Right renal pelvis (tissue), 4 donors: ENCODE measurements at regions not wholly inside any gene's neighbourhood (a gene's known extent, or its start where the extent isn't known, plus 50 kb on each side); places are given as distances from the start of the nearest gene placed in this dataset.

Source experiments
- DNase-seq, 4 donors: peaks; one replicate each; pipeline ENCODE4 v3.0.0-alpha.2; 2013; ENCODE audit warnings: low read depth in 4 of 4, low spot score in 3 of 4, missing footprints in 1 of 4

DNA sequence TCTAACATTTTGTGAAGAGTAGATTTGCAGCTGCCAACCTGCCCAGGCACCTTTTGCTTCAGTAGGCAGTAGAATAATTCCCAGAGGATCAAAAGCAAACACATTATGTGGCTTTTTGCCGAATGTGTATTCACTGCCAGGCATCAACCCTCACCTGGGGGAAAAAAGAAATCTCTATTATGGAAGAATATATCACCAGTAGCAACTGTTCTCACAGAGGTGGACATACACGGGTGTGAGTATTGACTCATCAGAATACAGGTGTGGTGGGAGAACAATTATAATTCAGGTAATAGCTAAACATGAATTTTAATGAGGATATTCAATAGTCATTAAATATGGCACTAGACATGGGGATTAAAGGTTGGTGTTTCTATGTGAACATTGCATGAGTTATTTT, 910.7 kb downstream of the TFAP2A start:
- DNase-seq, result no peak

DNA sequence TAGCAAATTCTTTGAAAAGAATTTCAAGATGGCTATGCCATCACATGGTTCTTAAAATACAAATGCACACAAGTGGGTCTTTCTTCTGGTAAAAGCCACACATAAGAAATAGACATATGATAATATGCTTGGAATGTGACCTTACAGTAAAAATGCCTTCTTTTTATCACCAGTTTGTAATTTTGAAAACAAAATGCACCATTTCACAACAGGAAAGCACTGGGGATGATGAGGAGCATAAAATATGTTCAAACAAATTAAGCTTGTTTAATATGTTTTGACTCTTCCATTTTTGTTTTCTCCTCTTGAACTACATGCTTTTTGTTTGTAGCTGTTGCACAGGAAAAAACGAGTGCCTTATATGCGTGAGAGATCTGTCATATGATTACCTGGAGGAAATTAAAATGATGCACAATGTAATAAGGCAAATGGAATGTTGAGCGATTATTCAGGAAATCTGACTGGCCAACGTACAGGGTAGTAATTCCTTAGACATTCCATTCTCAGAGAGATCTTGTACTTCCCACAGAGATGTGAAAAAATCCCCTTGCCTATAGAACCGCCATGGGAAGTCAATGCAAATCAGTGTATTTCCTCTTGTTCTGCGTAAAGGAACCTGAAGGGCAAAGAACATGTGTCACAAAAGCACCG, 911.6 kb downstream of the TFAP2A start:
- no peak for DNase-seq

DNA sequence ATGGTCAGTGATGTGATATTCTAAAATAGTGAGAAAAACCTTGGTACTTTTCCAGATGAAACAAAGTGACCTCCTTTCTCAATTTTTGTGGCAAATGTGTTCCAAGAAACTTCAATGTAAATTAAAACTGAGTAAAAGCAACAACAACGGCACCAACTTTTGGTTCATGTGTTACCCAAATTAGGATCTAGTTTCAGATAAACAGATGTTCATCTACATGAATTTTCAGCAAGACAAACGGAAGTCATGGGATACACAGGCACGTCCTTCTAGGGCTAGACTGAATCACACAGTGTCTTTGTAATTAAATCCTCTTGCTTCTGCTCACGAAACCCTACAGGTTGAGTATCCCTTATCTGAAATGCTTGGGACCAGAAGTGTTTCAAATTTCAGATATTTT, 915.2 kb downstream of the TFAP2A start:
- no peak for DNase-seq

DNA sequence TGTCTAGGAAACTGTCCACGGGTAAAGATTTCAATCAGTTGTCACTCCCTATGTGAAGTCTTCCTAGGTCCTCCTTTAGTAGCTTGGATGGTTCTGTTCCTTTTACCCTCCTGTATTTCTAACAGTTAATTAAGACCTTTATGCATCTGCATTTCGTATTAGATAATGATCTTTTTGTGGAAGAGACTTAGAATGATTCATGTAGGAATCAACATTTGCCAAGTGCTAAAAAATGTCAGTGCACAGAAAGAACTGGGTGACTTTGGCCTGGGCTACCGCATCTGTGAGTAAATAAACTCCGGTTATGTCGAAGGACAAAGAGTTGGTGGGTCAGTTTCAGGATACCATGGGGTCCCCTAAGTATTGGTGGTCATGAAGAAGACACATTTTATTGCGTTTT, 918.0 kb downstream of the TFAP2A start:
- DNase-seq, result no peak

DNA sequence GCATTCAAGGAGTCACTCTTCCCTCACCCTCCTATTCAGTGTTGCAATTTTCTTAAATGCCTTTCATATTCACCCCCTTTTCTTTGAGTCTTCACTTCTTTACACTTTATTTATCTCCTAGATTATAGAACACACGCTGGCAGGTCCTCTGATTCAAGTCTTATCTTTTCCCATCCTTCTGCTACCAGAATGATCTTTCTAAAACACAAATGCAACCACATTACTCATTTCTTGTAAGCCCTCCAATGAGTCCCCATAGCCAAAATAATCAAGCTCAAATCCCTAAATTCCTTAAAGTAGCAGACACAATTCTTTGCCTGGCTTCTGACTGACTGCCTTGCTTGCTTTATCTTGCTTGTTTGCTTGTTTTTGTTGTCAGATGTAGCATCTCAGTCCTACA, 920.0 kb downstream of the TFAP2A start:
- no peak for DNase-seq

DNA sequence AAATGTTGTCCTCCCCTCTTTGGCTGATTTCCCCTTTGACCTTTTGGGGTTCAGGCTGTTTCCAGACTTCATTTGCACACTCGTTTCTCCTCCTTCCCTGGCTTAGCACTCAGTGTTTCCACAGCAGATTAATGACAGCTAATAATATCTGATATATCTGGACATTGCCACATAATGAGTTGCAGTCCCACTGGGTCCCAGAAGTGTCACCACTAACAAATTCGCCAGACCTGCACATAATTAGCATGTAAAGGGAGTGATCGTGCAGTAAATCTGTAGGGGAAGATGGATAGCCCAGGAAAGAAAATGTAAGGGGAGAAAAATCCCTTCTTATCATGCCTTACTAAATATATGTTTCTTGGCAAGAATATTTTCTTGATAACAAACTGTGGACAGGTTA, 922.1 kb downstream of the TFAP2A start:
- no peak for DNase-seq

DNA sequence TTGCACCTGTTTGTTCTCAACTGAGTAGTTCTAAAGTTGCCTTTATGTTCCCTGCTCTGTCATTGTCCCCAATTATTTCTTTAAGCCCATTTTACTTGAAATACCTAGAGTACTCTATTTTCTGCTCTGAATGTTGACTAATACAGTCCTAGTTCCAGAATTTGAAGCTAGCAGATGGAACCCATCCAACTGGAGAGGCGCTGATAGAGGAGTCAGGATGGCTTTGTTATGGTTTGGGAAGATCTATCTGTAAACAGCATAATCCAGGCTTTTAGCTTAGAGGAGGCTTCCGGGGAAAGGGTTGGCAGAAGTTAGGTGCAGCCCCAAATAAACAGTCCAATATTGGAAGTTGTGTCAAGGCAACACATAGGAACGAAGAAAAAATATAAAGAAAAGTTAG, 927.7 kb downstream of the TFAP2A start:
- no peak for DNase-seq

DNA sequence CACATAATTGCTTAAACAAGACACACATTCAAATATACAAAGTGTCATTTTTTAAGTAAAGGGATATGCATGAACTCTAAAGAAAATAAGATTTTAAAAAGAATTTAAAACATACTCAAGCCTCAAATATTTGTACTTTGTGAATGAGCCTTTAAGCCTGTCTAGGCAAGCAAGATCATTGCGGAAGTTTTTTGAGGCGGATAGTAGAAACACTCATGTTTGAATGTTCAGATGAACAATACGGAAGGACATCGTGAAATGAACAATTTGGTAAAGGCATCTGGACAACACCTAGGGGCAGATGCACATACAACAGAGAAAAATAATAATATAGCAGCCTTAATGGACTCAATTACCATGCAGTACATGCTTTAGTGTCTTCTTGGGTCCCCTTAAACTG, 928.9 kb downstream of the TFAP2A start:
- DNase-seq, result no peak

DNA sequence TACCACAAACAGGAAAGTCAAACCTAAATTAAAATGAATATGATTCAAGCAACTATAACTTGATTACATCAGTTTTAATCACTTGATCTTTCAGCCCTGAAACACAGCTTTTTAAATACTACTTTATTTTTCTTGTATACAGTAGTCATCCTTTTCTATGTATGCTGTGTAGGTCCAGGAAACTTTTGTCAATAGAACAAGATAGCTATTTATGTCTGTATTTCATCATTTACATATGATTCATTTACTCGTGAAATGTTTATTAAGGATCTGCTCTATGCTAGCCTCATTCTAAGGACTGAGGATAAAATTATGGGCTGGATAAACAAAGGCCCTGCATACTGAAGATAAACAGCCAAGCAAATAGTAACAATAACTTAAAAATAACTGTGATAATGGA, 930.2 kb downstream of the TFAP2A start:
- no peak for DNase-seq

DNA sequence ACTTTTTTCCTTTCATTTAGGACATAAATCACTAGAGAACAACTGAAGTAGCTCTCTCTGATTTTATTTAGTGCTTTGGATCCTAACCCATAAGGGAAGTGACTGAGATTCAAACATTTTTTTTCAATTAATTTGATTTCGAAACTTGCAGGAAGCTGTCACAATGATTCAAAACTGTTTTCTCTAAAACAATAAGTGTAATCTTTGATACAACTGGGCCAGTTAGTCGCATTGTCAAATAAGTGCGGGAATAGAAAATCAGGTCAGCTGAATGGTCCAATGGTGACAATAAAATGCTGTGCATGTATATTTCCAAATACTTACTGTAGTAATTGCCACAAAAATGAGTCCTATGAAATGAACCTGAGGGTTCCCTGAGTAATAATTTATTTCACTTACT, 930.8 kb downstream of the TFAP2A start:
- no peak for DNase-seq

DNA sequence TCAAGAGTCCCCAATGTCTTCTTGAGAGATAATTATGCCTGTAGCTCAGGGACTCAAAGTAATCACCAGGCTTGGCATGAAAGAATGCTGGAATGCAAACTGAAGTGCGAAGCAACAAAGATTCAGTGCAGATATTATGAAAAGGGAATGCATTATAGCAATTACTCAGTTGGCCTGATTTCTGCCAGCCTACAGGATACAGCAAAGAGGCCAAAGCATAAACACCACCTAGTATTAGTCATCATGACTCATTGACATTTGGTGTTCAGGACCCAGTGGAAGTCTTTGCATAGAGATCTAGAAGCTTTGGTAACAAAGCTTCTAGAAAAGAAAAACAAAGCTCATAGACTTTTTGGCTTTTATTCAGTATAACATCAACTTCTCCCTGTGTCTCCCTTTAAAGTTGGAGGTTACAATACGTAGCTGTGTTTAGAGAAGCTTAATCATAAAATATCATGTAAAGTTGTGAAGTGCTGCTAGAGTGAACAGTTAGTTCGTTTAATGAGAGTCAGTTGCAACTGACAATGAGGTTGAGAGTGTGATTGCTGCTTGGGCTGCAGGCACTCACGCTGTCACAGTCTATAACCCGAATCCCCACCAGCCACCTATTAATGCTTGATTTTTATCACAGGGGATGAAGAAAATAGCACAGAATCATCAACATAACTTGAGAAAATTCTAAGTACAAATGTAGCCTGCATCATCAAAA, 932.7 kb downstream of the TFAP2A start:
- DNase-seq, result no peak

DNA sequence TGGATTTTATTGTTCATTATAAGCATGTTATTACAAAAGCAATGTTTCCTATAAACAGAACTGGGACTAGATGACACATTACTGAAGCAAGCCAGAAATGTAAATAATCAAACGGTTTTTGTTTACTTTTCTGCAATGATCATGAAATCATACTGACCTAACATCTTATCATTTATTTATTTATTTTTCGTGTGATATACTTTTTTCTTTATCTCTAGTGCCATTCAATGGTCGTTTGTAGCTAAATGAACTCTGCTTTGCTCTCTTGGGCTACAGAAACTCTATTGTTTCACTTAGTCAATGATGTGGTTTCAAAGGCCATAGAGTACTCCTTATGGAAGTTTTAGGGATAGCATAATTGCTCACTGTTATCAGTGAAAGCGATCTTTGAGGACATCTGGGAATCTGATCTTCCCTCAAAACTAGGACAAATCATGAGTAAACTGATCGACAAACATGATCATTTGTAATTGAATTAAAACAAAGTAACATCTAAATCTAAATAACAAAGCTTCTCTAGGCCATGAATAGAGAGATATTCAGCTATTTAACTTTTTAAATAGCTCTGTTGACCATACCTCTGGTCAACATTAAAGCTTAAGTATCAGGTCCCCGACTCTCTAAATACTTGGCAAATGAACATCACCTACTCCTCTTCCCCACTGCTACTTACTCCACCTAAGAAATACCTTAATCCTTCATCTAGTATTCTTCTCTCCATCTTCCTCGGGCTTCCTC, 933.4 kb downstream of the TFAP2A start:
- DNase-seq, result no peak

DNA sequence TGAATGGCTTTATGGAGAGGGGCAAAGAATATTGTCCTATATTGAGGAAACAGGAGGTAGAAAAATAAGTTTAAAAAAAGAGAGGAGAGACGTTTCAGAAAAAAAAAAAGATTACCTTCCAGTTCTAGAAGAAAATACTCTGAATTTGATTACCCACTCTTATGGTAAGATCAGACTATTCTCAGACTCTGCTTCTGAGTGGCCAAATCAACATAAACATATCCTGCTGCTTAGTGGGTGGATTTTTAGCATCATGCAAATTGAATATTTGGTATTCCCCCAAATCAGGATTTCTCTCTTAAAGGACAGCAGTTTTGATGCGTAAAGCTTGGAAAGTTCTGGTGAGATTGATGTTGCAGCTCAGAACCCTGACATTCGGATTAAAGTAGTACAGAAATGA, 946.6 kb downstream of the TFAP2A start:
- DNase-seq, result no peak

DNA sequence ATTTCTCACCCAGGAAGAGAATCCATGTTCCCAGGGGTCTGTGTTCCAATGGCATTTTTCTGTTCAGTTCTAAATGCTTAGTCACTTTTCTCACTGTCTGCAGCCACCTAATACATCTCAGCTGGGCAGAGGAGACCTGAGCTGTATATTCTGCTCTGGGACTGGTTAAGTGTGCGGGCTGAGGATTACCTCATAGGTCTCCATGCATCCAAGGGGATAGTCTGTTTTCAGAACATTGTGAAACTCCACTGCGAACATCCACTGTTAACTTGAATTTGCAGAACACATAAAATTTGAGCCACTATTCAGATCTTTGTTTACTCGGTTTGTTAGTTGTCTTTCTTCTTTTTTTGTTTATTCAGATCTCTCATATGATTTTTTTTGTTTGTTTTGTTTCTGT, 947.1 kb downstream of the TFAP2A start:
- no peak for DNase-seq

DNA sequence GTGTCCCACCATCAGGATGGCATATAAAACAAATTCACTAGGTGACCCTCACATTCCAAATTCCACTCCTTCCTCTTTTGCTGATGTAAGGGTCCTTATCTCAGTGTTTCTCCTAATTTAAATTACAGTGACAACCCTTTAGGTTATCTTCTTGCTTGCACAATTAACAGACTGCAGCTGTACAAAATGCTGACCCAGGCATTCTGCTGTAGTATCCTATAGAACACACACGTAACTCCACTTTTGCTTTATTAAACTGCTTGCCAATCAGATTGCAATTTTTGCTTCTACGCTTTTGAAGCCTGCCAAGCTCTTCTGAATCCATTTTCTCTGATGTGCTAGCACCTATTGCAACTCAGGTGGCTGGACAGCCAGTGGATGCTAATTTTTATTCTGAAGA, 950.3 kb downstream of the TFAP2A start:
- DNase-seq, result no peak

DNA sequence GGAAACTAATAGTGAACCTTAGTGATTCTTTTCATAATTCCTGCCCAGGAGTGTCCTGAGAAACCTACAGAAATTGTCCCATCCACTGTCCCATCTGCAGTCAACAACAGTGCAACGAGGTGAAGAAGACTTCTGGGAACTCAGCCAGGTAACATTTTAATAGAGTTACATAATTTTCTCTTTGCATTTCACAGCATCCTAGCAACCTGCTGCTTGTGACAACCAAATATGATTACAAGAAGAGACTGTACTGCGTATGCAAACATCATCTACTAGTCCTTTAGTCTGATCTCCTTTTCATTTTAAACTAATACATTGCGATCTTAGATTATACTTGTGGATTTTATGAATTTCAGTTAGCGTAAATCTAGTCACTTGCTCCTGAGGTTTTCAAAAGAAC, 951.6 kb downstream of the TFAP2A start:
- DNase-seq, result no peak

DNA sequence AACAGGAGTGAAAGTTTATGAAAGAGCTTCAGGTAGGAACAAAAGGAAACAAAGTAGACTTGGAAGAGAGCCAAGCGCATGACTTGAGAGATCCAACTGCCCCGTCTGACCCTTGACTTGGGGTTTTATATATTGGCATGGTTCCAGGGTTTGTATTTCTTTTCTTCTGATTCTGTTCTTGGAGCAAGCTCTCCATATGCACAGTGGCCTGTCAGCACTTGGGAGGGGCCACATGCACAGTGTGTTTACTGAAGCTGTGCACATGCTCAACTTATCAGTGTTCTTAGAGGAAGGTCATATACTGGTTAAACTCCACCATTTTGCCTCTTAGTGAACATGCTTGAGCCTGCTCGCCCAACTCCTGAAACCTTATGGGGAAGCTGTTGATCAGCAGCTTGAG, 953.7 kb downstream of the TFAP2A start:
- no peak for DNase-seq

DNA sequence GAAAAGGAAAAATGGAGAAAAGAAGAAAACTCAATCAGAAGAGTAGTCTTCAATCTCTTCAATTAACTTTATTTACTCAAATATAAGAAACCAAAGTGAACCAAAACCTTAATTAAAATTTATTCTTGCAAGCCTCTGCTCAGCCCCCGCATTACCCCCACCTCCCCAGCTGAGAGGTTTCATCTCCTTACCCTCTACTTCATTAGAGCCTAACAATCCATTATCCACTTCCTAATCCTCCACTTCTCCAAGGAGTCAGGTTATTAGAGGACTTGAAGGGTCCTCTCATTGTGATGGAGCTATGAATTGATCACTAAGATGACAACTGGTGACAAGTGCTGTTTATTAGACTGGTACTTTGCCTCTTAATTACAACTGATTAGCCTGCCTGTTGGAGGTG, 956.5 kb downstream of the TFAP2A start:
- DNase-seq, result no peak

DNA sequence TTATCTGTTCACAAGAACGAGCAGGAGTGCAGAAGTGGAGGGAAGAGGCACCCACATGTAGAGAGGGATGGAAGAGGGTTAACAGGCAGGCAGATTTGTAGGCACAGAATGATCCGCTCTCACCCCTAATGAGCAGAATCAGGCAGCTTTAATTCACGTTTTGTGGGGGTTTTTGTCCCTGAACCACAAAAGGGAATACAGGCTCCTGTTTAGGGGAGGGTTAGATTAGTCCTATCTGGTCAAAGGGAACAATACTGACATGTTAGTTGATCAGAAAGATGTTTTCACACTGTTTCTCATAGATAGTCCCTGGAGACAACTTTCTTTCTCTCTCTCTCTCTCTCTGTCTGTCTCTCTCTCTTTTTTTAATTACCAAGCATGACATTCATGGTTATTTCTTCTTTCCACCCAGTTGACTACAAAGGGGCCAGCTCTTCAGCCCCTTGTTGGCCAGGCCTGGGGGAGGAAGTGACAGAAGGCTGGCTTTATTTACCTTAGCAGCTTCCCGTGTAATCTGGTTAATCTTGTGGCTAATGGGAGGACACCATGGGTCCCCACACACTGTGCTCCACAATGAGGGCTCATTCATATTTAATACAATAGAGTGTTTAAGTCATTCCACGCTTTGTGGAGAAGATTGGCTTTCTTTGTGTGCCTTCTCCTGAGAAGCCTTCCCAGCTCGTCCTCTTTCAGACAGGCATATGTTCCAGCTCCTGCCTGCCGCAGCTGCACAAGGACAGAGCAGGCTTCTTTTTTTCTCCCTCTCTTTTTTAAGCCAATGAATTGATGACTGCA, 958.8 kb downstream of the TFAP2A start:
- no peak for DNase-seq

DNA sequence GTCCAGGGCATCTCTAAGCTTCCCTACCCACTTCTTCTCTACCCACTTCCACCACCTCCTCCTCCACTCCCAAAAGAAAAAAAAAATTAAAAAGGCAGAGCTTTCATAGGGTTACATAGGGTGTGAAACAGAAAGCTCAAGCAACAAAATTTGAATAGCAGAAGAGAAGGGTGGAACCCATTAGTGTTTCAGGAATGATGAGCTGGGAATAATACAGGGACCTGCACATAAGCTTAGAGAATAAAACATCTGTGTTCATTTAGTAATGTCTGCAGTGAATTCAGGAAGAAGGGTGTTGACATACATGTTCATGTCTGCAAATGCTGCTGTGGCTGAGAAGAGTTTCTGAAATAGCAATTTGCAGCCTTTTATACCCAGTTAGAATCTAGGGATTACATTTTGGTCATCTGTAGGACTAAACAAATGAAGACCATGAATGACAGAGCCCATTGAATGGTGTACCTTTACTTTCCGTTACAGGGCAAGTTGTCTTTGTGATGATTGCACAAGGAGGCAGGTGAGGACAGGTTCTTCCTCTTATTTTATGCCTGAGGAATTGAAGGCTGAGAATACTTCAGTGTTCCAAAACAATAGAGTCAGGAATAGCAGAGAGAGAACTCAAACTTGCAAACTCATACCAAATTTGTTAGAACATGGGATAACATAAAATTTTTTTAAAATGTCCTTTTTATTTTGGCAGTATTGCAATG, 975.1 kb downstream of the TFAP2A start:
- DNase-seq, result no peak

DNA sequence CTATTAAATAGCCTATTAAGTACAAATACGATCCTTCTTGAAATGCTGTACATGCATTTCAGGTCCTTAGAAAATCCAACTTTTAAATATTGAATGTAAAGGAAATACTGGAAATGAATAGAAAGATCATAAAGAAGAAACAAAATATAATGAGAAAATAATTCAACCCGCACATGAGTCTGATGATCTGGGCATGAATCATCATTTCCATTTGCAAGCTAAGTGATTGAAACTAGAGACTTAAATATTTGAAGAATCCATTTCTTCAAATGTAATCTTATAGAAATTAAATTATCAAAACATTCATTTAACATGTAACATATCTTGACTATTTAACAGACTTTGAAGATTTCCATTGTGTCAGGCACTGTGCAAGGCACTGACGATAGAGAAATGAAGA, 977.0 kb downstream of the TFAP2A start:
- DNase-seq, result no peak
